ENCODE measurements at regions not wholly inside any gene's neighbourhood (a gene's known extent, or its start where the extent isn't known, plus 50 kb on each side); places are given as distances from the start of the nearest gene placed in this dataset.

DNA sequence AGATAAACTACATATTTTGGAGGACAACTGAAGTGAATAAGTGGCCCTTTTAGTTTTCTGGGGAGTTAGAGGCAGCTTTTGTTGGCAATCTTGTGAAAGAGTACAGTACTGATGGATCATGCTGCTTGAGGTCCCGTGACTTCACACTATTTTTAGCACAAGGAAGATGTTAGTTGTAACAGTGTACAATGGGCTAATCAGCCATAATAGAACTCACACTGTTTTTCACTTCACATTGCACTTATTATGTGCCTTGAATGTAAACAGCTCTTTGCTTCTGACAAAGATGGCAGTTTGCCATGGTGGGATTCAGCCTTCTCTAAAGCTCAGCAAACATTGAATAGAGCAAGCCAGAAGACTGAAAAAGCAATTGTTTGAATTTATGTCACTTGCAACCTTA, 176.7 kb upstream of the ZNF608 start:
- H3K4me1 ChIP-seq (ENCODE audit: control insufficient read depth in 4 of 4, insufficient read depth in 4 of 4, low read length in 3 of 4): no peaks in the 10 kb centered on the region
- no peak overlapping the region for H3K4me3 ChIP-seq (ENCODE audit: low read depth in 1 of 3, low read length in 3 of 3)
- no peaks in the 10 kb centered on the region for H3K27me3 ChIP-seq (ENCODE audit: control insufficient read depth in 4 of 4, insufficient read depth in 4 of 4, low read length in 3 of 4)
- no peaks in the 10 kb centered on the region for H3K36me3 ChIP-seq (ENCODE audit: control insufficient read depth in 4 of 4, insufficient read depth in 3 of 4, low read depth in 1 of 4, low read length in 3 of 4)
- no peaks in the 10 kb centered on the region for H3K9me3 ChIP-seq (ENCODE audit: control insufficient read depth in 4 of 4, low read length in 3 of 4)
- H3K9ac ChIP-seq (ENCODE audit: low read depth in 1 of 2, low read length in 2 of 2): no peak overlapping the region
- TF ChIP-seq NR2F2 (IDR thresholded peaks at IDR 0.05) (no peak), HNF4G (IDR thresholded peaks at IDR 0.05) (no peak), EGR1 (IDR thresholded peaks at IDR 0.05; ENCODE audit: low read depth in 2 of 2) (no peak), GABPA (IDR thresholded peaks at IDR 0.05 in 1 of 2, conservative IDR thresholded peaks at IDR 0.05 in 1 of 2) (no peak), FOXA1 (IDR thresholded peaks at IDR 0.05) (no peak), HNF4A (conservative IDR thresholded peaks at IDR 0.05) (no peak), TAF1 (conservative IDR thresholded peaks at IDR 0.05) (no peak)
- TF ChIP-seq, protein P1, sequence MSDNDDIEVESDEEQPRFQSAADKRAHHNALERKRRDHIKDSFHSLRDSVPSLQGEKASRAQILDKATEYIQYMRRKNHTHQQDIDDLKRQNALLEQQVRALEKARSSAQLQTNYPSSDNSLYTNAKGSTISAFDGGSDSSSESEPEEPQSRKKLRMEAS (IDR thresholded peaks at IDR 0.05): no peak
- H3K27ac ChIP-seq (ENCODE audit: low read depth in 1 of 2, low read length in 2 of 2): no peak overlapping the region
- whole genome bisulfite sequencing: 62% methylated on average over 1 of the region's 1 CpG
- no peak for DNase-seq (ENCODE audit: low spot score)

DNA sequence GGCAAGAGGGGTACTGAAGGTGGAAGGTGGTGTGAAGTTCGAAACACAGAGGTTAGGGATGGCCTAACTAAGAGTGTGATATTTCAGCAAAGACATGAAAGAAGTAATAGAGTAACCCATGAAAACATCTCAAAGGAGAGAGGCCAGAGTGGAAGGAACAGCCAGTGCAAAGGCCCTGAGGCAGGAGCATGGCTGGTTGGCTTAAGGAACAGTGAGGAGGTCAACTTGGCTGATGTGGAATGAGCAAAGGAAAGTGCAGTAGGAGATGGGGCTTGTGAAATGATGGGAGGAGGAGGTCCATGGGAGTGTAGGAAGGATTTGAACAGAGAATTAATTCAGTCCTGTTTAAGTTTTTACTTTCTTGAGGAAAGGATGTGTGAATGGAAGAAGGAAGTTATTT, 178.3 kb upstream of the ZNF608 start:
- H3K27ac ChIP-seq (ENCODE audit: low read depth in 1 of 2, low read length in 2 of 2): no peak overlapping the region
- TF ChIP-seq FOXA1 (IDR thresholded peaks at IDR 0.05) (no peak), EGR1 (IDR thresholded peaks at IDR 0.05; ENCODE audit: low read depth in 2 of 2) (no peak), NR2F2 (IDR thresholded peaks at IDR 0.05) (no peak), TAF1 (conservative IDR thresholded peaks at IDR 0.05) (no peak), GABPA (IDR thresholded peaks at IDR 0.05 in 1 of 2, conservative IDR thresholded peaks at IDR 0.05 in 1 of 2) (no peak), RXRA (IDR thresholded peaks at IDR 0.05) (no peak), RAD21 (IDR thresholded peaks at IDR 0.05) (no peak), YY1 (IDR thresholded peaks at IDR 0.05) (no peak), FOXA2 (IDR thresholded peaks at IDR 0.05) (no peak), HNF4A (conservative IDR thresholded peaks at IDR 0.05) (no peak), HNF4G (IDR thresholded peaks at IDR 0.05) (no peak)
- TF ChIP-seq, protein P1 (IDR thresholded peaks at IDR 0.05): no peak
- TF ChIP-seq, protein P2, sequence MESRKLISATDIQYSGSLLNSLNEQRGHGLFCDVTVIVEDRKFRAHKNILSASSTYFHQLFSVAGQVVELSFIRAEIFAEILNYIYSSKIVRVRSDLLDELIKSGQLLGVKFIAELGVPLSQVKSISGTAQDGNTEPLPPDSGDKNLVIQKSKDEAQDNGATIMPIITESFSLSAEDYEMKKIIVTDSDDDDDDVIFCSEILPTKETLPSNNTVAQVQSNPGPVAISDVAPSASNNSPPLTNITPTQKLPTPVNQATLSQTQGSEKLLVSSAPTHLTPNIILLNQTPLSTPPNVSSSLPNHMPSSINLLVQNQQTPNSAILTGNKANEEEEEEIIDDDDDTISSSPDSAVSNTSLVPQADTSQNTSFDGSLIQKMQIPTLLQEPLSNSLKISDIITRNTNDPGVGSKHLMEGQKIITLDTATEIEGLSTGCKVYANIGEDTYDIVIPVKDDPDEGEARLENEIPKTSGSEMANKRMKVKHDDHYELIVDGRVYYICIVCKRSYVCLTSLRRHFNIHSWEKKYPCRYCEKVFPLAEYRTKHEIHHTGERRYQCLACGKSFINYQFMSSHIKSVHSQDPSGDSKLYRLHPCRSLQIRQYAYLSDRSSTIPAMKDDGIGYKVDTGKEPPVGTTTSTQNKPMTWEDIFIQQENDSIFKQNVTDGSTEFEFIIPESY (IDR thresholded peaks at IDR 0.05): no peak
- H3K36me3 ChIP-seq (ENCODE audit: control insufficient read depth in 4 of 4, insufficient read depth in 3 of 4, low read depth in 1 of 4, low read length in 3 of 4): no peaks in the 10 kb centered on the region
- 95% methylated on average over 1 of the region's 1 CpG for WGBS
- DNase-seq (ENCODE audit: low spot score): no peak
- no peaks in the 10 kb centered on the region for H3K4me1 ChIP-seq (ENCODE audit: control insufficient read depth in 4 of 4, insufficient read depth in 4 of 4, low read length in 3 of 4)
- no peaks in the 10 kb centered on the region for H3K27me3 ChIP-seq (ENCODE audit: control insufficient read depth in 4 of 4, insufficient read depth in 4 of 4, low read length in 3 of 4)
- H3K4me3 ChIP-seq (ENCODE audit: low read depth in 1 of 3, low read length in 3 of 3): no peak overlapping the region
- no peaks in the 10 kb centered on the region for H3K9me3 ChIP-seq (ENCODE audit: control insufficient read depth in 4 of 4, low read length in 3 of 4)
- H3K9ac ChIP-seq (ENCODE audit: low read depth in 1 of 2, low read length in 2 of 2): no peak overlapping the region

DNA sequence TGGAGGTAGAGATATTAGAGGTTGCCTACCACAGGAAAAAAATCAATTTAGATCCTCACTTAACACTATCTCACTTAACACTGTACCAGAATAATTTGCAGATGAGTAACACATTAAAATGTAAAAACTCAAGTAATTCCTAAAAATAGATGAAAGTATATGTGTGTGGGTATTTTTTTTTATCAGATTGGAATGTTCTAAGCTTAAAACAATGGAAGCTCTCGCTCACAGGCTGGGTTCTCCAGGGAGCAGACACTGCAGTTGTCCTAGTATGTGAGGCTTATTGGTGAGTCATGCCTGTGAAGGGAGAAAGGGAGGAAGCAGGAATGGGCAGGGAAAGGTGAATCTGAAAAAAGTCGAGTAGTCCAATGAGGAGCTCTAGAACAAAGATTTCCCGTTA, 181.3 kb upstream of the ZNF608 start:
- Histone ChIP-seq H3K9me3 (ENCODE audit: control insufficient read depth in 4 of 4, low read length in 3 of 4) (no peaks in the 10 kb centered on the region), H3K27me3 (ENCODE audit: control insufficient read depth in 4 of 4, insufficient read depth in 4 of 4, low read length in 3 of 4) (no peaks in the 10 kb centered on the region), H3K4me3 (ENCODE audit: low read depth in 1 of 3, low read length in 3 of 3) (no peak overlapping the region), H3K27ac (ENCODE audit: low read depth in 1 of 2, low read length in 2 of 2) (no peak overlapping the region), H3K9ac (ENCODE audit: low read depth in 1 of 2, low read length in 2 of 2) (no peak overlapping the region), H3K36me3 (ENCODE audit: control insufficient read depth in 4 of 4, insufficient read depth in 3 of 4, low read depth in 1 of 4, low read length in 3 of 4) (no peaks in the 10 kb centered on the region), H3K4me1 (ENCODE audit: control insufficient read depth in 4 of 4, insufficient read depth in 4 of 4, low read length in 3 of 4) (peaks cover 0 to 2% (median under 1%) of the 10 kb centered on the region in 4 donors)
- 96% methylated on average over 3 of the region's 3 CpGs for WGBS
- no peak for DNase-seq (ENCODE audit: low spot score)
- TF ChIP-seq, protein P2 (IDR thresholded peaks at IDR 0.05): no peak
- TF ChIP-seq TAF1 (conservative IDR thresholded peaks at IDR 0.05): no peak
- TF ChIP-seq NR2F2 (IDR thresholded peaks at IDR 0.05): no peak
- TF ChIP-seq GABPA (IDR thresholded peaks at IDR 0.05 in 1 of 2, conservative IDR thresholded peaks at IDR 0.05 in 1 of 2): no peak
- TF ChIP-seq SP1 (IDR thresholded peaks at IDR 0.05): no peak
- TF ChIP-seq FOXA1 (IDR thresholded peaks at IDR 0.05): no peak
- TF ChIP-seq, protein P3, sequence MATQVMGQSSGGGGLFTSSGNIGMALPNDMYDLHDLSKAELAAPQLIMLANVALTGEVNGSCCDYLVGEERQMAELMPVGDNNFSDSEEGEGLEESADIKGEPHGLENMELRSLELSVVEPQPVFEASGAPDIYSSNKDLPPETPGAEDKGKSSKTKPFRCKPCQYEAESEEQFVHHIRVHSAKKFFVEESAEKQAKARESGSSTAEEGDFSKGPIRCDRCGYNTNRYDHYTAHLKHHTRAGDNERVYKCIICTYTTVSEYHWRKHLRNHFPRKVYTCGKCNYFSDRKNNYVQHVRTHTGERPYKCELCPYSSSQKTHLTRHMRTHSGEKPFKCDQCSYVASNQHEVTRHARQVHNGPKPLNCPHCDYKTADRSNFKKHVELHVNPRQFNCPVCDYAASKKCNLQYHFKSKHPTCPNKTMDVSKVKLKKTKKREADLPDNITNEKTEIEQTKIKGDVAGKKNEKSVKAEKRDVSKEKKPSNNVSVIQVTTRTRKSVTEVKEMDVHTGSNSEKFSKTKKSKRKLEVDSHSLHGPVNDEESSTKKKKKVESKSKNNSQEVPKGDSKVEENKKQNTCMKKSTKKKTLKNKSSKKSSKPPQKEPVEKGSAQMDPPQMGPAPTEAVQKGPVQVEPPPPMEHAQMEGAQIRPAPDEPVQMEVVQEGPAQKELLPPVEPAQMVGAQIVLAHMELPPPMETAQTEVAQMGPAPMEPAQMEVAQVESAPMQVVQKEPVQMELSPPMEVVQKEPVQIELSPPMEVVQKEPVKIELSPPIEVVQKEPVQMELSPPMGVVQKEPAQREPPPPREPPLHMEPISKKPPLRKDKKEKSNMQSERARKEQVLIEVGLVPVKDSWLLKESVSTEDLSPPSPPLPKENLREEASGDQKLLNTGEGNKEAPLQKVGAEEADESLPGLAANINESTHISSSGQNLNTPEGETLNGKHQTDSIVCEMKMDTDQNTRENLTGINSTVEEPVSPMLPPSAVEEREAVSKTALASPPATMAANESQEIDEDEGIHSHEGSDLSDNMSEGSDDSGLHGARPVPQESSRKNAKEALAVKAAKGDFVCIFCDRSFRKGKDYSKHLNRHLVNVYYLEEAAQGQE (IDR thresholded peaks at IDR 0.05): no peak
- TF ChIP-seq, protein P1 (IDR thresholded peaks at IDR 0.05): no peak
- TF ChIP-seq EGR1 (IDR thresholded peaks at IDR 0.05; ENCODE audit: low read depth in 2 of 2): no peak
- TF ChIP-seq, protein P4, sequence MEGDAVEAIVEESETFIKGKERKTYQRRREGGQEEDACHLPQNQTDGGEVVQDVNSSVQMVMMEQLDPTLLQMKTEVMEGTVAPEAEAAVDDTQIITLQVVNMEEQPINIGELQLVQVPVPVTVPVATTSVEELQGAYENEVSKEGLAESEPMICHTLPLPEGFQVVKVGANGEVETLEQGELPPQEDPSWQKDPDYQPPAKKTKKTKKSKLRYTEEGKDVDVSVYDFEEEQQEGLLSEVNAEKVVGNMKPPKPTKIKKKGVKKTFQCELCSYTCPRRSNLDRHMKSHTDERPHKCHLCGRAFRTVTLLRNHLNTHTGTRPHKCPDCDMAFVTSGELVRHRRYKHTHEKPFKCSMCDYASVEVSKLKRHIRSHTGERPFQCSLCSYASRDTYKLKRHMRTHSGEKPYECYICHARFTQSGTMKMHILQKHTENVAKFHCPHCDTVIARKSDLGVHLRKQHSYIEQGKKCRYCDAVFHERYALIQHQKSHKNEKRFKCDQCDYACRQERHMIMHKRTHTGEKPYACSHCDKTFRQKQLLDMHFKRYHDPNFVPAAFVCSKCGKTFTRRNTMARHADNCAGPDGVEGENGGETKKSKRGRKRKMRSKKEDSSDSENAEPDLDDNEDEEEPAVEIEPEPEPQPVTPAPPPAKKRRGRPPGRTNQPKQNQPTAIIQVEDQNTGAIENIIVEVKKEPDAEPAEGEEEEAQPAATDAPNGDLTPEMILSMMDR (IDR thresholded peaks at IDR 0.05; ENCODE audit: low read depth, low read length, missing input control): no peak
- no peak for TF ChIP-seq HNF4A (conservative IDR thresholded peaks at IDR 0.05)

All from liver (tissue), 8 donors.